NCI-H2171 (cell line): ENCODE measurements at regions not wholly inside any gene's neighbourhood (a gene's known extent, or its start where the extent isn't known, plus 50 kb on each side); places are given as distances from the start of the nearest gene placed in this dataset.

ENCODE experiments used
- DNase-seq: peaks from one replicate; lab custom pipeline; 2025; lab: John Stamatoyannopoulos, UW

DNA sequence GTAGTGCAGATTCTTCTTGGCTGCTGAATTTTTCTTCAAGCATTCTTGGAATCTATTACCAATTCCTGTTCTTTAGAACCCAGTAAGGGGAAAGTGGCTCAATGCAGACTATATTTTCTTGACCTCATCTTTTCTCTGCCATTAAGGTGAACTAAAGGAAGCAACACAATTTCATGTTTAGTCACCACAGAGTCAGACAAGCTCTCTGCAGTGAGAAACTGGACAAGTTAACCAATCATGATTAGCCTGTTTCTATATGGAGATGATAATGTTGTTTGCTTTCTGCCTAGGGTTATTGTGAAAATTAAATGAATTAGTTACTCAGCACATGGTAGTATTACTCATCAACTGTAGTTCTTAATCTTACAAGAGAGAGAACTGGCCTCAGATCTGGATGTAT is 1075.1 kb downstream of the AGBL1 start:
- DNase-seq: no peak

DNA sequence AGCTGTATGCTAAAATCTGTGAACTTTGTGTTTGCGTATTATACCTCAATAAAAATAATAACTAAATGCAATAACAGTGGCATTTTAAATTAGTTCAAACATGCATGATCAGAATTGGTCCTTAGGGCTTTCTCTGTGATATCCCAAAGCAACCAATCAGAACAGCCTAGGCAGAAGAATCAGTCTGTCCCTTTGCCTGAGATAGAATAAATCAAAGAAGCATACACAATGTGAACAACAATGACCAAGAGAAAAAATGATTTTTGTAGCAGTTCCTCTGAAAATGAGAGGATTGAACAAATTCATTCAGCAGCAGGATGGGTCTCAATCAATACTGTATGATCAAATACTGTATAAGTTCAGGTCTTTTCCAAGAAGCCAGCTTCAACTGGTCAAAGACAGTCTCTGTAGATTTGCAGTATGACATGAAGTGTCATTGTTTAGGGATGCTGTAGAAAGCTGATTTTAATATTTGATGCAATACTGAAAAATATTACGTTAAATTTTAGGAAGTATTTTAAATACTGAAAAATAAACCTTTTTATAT is 1071.6 kb downstream of the AGBL1 start:
- DNase-seq: no peak

- no peak for DNase-seq
Observed at GRCh38 chr15:87145696-87146095, 1066.0 kb downstream of the AGBL1 start.

DNA sequence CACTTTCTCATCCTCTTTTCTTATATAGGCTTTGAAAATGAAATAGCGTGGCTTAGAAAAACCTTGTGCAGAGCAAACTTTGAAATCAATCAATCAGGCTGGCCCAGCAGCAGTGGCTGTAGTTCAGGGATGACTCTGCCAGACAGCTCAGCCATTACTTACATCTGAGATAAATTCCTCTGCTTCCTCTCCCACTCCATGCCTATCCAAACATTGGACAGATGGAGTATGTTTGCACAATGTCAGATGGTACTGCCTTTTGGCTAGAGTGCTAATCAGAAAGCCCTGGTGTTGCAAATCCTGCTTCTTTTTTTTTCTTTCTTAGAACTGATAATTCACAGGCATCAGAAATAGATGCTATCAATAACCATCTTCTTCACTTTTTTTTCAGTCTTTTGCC is 1065.1 kb downstream of the AGBL1 start:
- DNase-seq: peak; percentile 83

- no peak for DNase-seq
Observed at GRCh38 chr15:87142096-87142495, 1062.4 kb downstream of the AGBL1 start.

- no peak for DNase-seq
Observed at GRCh38 chr15:87135109-87135508, 1055.4 kb downstream of the AGBL1 start.

GRCh38 chr15:87133704-87134103 is 1054.0 kb downstream of the AGBL1 start:
- no peak for DNase-seq

- DNase-seq: no peak
Observed at GRCh38 chr15:87131067-87131466, 1051.4 kb downstream of the AGBL1 start.

- DNase-seq: no peak
Observed at GRCh38 chr15:87129916-87130315, 1050.2 kb downstream of the AGBL1 start.

GRCh38 chr15:87123676-87124382 is 1044.2 kb downstream of the AGBL1 start:
- DNase-seq: no peak

- DNase-seq: no peak
Observed at GRCh38 chr15:87121336-87121735, 1041.7 kb downstream of the AGBL1 start.

DNA sequence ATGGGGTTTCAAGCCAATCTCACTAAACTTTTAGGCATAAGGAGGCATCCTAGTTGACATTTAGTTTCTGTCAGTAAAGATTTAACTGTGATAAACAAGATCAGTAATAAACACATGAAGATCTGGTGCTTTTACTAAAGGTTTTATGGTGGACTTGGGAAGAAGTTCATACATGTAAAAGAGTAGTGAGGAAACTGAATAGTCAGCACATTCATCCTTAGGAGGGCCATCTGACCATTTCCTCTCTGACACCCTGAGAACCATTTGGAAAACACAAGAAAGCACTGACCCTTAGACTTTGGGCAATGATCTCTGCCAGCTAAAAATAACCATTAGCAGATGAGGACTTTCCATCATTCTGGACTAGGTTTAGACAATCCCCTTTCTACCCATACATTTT is 1040.9 kb downstream of the AGBL1 start:
- no peak for DNase-seq

DNA sequence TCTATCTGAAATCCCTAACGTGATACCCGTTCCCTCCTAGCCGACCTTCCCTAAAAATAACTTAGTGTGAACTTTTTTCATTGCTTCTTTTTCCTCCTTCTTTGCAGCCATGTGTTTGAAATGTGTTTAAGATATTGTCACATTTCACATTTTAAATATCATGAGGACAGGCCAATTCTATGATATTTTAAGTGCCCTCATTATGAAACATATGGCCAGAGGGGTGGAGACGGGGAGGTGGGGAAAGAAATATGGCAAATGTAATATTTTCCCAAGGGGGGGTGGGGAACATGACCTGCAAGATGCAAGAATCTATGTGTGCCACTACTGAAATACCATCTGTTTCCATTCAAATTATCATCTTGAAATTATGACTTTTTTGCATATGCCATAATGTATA is 1039.2 kb downstream of the AGBL1 start:
- peak; percentile 72 for DNase-seq

DNA sequence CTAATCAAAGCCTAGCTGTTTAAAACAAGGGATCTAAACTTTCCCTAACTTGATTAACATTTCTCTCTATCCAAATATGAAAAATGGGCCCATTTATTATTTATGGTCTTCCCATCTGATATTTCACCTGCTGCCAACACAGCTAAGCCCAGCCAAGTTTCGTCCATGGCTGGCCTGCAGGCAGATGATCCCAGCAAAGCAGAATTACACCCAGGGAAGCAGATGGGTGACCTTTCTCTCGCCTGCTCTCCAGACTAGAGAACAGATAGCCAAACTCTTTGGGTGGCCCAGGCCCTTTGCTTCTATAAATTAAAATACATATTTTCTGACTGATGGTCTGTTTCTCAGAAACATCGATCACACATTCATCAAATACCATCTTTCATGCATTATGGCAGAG is 1038.8 kb downstream of the AGBL1 start:
- no peak for DNase-seq

GRCh38 chr15:87115795-87116194 is 1036.1 kb downstream of the AGBL1 start:
- DNase-seq: no peak

- no peak for DNase-seq
Observed at GRCh38 chr15:87099916-87100315, 1020.2 kb downstream of the AGBL1 start.

DNA sequence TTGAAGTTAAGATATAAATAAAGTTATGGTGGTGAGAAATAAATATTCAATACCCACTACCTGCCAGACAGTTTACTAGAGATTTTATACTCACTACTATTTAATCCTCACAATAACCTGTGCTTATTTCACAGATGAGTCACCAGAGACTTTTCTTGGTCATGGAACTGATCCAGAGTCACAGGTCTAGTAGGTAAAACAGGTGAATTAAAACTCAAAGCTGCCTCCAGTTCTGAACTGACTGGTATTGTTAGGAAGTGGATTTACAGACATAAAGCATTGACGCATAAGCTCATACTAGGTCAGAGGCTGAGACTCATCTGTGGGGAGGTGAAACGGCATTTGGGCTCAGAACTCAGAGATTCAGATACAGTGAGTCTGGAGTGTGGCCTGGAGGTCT is 1009.9 kb downstream of the AGBL1 start:
- no peak for DNase-seq

- DNase-seq: no peak
Observed at GRCh38 chr15:87083201-87083600, 1003.5 kb downstream of the AGBL1 start.

GRCh38 chr15:87082581-87082980 is 1002.9 kb downstream of the AGBL1 start:
- DNase-seq: peak; percentile 78

GRCh38 chr15:87080547-87080946 is 1000.9 kb downstream of the AGBL1 start:
- no peak for DNase-seq
